GM23338 (cell line): ENCODE measurements at regions not wholly inside any gene's neighbourhood (a gene's known extent, or its start where the extent isn't known, plus 50 kb on each side); places are given as distances from the start of the nearest gene placed in this dataset.

Experiments
- ATAC-seq: fragments of 200-7000 bp; cut with Tn5 transposase; 3 replicates; pipeline ENCODE4 v1.9.1; 2020
- DNase-seq: peaks from one replicate; pipeline ENCODE4 v3.0.0-alpha.2; 2015; ENCODE audit warnings: low spot score
- H2AFZ ChIP-seq: fragments of 200-600 bp; sonication (generic); 2 replicates; pipeline ENCODE4 v1.8.0; 2016; ENCODE audit warnings: antibody characterized with exemption, mild to moderate bottlenecking, moderate library complexity
- H3F3A ChIP-seq: fragments of 200-600 bp; sonication (generic); replicated peaks from 2 replicates; pipeline ENCODE4 v1.8.0; 2017; ENCODE audit warnings: antibody characterized with exemption, mixed run types, low read depth
- H3K27ac ChIP-seq: fragments of 200-600 bp; sonication (generic); 2 replicates; pipeline ENCODE4 v1.6.1; 2016; ENCODE audit warnings: low read depth
- H3K27me3 ChIP-seq: fragments of 200-600 bp; sonication (generic); 2 replicates; pipeline ENCODE4 v1.8.0; 2016; ENCODE audit warnings: mild to moderate bottlenecking, mixed run types, moderate library complexity; ENCODE audit not compliant: insufficient read depth
- H3K36me3 ChIP-seq: fragments of 200-600 bp; sonication (generic); 2 replicates; pipeline ENCODE4 v1.8.0; 2016; ENCODE audit warnings: mild to moderate bottlenecking; ENCODE audit not compliant: insufficient read depth
- H3K4me1 ChIP-seq: fragments of 200-600 bp; sonication (generic); 2 replicates; pipeline ENCODE4 v1.8.0; 2016; ENCODE audit warnings: mild to moderate bottlenecking, moderate library complexity; ENCODE audit not compliant: insufficient read depth
- H3K4me2 ChIP-seq: fragments of 200-600 bp; sonication (generic); 2 replicates; pipeline ENCODE4 v1.7.1; 2017; ENCODE audit warnings: mixed run types
- H3K4me3 ChIP-seq: fragments of 200-600 bp; sonication (generic); 2 replicates; pipeline ENCODE4 v1.6.1; 2016; ENCODE audit warnings: mixed run types
- H3K79me2 ChIP-seq: fragments of 200-600 bp; sonication (generic); replicated peaks from 2 replicates; pipeline ENCODE4 v1.8.0; 2017; ENCODE audit warnings: mild to moderate bottlenecking; ENCODE audit not compliant: insufficient read depth
- H3K9me2 ChIP-seq: fragments of 200-600 bp; sonication (generic); 2 replicates; pipeline ENCODE4 v1.8.0; 2017; ENCODE audit not compliant: insufficient read depth
- H4K20me1 ChIP-seq: fragments of 200-600 bp; sonication (generic); replicated peaks from 2 replicates; pipeline ENCODE4 v1.8.0; 2017; ENCODE audit warnings: mild to moderate bottlenecking; ENCODE audit not compliant: insufficient read depth
- H3K27ac Mint-ChIP-seq: 2 replicates; pipeline ENCODE4 v1.8.0; 2020; ENCODE audit warnings: inconsistent platforms, mild to moderate bottlenecking, moderate library complexity, mixed read lengths
- H3K27me3 Mint-ChIP-seq: 3 replicates; pipeline ENCODE4 v1.8.0; 2022; ENCODE audit warnings: low read depth, mild to moderate bottlenecking, moderate library complexity, mixed read lengths, inconsistent platforms; ENCODE audit not compliant: insufficient read depth, poor library complexity
- H3K36me3 Mint-ChIP-seq: 3 replicates; pipeline ENCODE4 v1.8.0; 2021; ENCODE audit warnings: low read depth, mild to moderate bottlenecking, inconsistent platforms, moderate library complexity, mixed read lengths
- H3K4me1 Mint-ChIP-seq: 3 replicates; pipeline ENCODE4 v1.8.0; 2020; ENCODE audit warnings: mild to moderate bottlenecking, inconsistent platforms, mixed read lengths
- H3K4me3 Mint-ChIP-seq: 3 replicates; pipeline ENCODE4 v1.8.0; 2021; ENCODE audit warnings: moderate library complexity, mild to moderate bottlenecking, inconsistent platforms, mixed read lengths
- H3K9me3 Mint-ChIP-seq: 3 replicates; pipeline ENCODE4 v1.8.0; 2020; ENCODE audit warnings: moderate library complexity, mild to moderate bottlenecking, inconsistent platforms, mixed read lengths
- CREB1 ChIP-seq: fragments of 250-450 bp; sonication (Bioruptor Pico); IDR thresholded peaks from 2 replicates; pipeline ENCODE4 v1.5.0; 2020; ENCODE audit warnings: low read depth, mild to moderate bottlenecking, moderate library complexity
- EZH2 ChIP-seq: fragments of 200-600 bp; sonication (generic); IDR thresholded peaks from one replicate; pipeline ENCODE4 v1.8.0; 2017; ENCODE audit warnings: antibody characterized with exemption, mild to moderate bottlenecking, low read depth; ENCODE audit not compliant: unreplicated experiment
- JUNB ChIP-seq: IDR thresholded peaks from one replicate; pipeline ENCODE4 v1.6.1; 2016; ENCODE audit warnings: antibody characterized with exemption; ENCODE audit not compliant: unreplicated experiment
- NANOG ChIP-seq: IDR thresholded peaks from 2 replicates; pipeline ENCODE4 v1.6.1; 2016; ENCODE audit warnings: antibody characterized with exemption, borderline replicate concordance
- POLR2AphosphoS5 ChIP-seq: IDR thresholded peaks from 2 replicates; pipeline ENCODE4 v1.6.1; 2016; ENCODE audit warnings: antibody characterized with exemption, low read depth
- STAT1 ChIP-seq: IDR thresholded peaks from one replicate; pipeline ENCODE4 v1.6.1; 2016; ENCODE audit warnings: antibody characterized with exemption; ENCODE audit not compliant: unreplicated experiment
- ZNF114 ChIP-seq: fragments of 250-450 bp; sonication (Bioruptor Pico); IDR thresholded peaks from 2 replicates; pipeline ENCODE4 v1.5.0; 2020; ENCODE audit warnings: mild to moderate bottlenecking, moderate library complexity
- ZNF331 ChIP-seq: fragments of 250-450 bp; sonication (Bioruptor Pico); IDR thresholded peaks from 2 replicates; pipeline ENCODE4 v1.5.0; 2020; ENCODE audit warnings: low read depth, mild to moderate bottlenecking, moderate library complexity
- TF ChIP-seq, protein P1 (sequence below), 2 experiments: fragments of 200-600 bp in 1 of 2; sonication (generic) in 1 of 2; conservative IDR thresholded peaks; 2 replicates each; pipeline versions ENCODE4 v1.5.1 to v1.6.1; 2016 to 2017; ENCODE audit warnings: antibody characterized with exemption in 2 of 2, low read depth in 2 of 2, mild to moderate bottlenecking in 2 of 2, moderate library complexity in 1 of 2
- TF ChIP-seq, protein P2 (sequence below): IDR thresholded peaks from one replicate; pipeline ENCODE4 v1.6.1; 2018; ENCODE audit warnings: antibody characterized with exemption; ENCODE audit not compliant: unreplicated experiment
- TF ChIP-seq, protein P3 (sequence below): fragments of 250-450 bp; sonication (Bioruptor Pico); IDR thresholded peaks from 2 replicates; pipeline ENCODE4 v1.5.0; 2020; ENCODE audit warnings: mild to moderate bottlenecking, moderate library complexity
- TF ChIP-seq, protein P4 (sequence below): IDR thresholded peaks from 2 replicates; pipeline ENCODE4 v1.6.1; 2016; ENCODE audit warnings: antibody characterized with exemption

DNA sequence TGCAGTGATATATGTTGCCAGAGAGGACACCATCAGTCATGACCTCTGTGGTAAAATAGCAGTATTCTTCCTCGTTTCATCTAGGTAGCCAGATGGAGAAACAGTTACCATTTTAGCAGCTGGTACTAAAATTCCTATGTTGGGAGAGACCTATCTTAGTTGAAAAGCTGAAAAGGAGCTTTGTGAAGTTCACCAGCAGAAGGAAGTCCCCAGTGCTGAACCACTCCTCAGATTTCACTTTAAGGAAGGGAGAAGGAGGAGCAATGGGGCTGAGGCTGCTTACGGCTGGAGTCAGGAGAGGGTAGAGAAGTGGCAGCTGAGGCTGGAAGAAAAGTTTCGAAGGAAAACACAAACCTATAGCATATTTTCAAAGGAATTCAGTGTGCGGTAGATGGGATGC lies 103.7 kb downstream of the ATXN3L start:
- no peaks in the 10 kb centered on the region for H3K79me2 ChIP-seq
- Mint-ChIP-seq H3K4me1 (peaks cover 20% of the 10 kb centered on the region), H3K27me3 (peaks cover 10% of the 10 kb centered on the region), H3K4me3 (no peak overlapping the region), H3K27ac (no peak overlapping the region), H3K36me3 (no peaks in the 10 kb centered on the region), H3K9me3 (no peaks in the 10 kb centered on the region)
- no peaks in the 10 kb centered on the region for H3F3A ChIP-seq
- no peak overlapping the region for H3K27ac ChIP-seq
- TF ChIP-seq, protein P1, sequence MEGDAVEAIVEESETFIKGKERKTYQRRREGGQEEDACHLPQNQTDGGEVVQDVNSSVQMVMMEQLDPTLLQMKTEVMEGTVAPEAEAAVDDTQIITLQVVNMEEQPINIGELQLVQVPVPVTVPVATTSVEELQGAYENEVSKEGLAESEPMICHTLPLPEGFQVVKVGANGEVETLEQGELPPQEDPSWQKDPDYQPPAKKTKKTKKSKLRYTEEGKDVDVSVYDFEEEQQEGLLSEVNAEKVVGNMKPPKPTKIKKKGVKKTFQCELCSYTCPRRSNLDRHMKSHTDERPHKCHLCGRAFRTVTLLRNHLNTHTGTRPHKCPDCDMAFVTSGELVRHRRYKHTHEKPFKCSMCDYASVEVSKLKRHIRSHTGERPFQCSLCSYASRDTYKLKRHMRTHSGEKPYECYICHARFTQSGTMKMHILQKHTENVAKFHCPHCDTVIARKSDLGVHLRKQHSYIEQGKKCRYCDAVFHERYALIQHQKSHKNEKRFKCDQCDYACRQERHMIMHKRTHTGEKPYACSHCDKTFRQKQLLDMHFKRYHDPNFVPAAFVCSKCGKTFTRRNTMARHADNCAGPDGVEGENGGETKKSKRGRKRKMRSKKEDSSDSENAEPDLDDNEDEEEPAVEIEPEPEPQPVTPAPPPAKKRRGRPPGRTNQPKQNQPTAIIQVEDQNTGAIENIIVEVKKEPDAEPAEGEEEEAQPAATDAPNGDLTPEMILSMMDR (conservative IDR thresholded peaks at IDR 0.05; ENCODE audit: low read depth in 2 of 2): no peak
- TF ChIP-seq, protein P2, sequence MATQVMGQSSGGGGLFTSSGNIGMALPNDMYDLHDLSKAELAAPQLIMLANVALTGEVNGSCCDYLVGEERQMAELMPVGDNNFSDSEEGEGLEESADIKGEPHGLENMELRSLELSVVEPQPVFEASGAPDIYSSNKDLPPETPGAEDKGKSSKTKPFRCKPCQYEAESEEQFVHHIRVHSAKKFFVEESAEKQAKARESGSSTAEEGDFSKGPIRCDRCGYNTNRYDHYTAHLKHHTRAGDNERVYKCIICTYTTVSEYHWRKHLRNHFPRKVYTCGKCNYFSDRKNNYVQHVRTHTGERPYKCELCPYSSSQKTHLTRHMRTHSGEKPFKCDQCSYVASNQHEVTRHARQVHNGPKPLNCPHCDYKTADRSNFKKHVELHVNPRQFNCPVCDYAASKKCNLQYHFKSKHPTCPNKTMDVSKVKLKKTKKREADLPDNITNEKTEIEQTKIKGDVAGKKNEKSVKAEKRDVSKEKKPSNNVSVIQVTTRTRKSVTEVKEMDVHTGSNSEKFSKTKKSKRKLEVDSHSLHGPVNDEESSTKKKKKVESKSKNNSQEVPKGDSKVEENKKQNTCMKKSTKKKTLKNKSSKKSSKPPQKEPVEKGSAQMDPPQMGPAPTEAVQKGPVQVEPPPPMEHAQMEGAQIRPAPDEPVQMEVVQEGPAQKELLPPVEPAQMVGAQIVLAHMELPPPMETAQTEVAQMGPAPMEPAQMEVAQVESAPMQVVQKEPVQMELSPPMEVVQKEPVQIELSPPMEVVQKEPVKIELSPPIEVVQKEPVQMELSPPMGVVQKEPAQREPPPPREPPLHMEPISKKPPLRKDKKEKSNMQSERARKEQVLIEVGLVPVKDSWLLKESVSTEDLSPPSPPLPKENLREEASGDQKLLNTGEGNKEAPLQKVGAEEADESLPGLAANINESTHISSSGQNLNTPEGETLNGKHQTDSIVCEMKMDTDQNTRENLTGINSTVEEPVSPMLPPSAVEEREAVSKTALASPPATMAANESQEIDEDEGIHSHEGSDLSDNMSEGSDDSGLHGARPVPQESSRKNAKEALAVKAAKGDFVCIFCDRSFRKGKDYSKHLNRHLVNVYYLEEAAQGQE: no peak
- TF ChIP-seq ZNF114 (CRISPR knock-in tag) (no peak), NANOG (no peak), CREB1 (no peak), EZH2 (no peak), STAT1 (no peak), POLR2AphosphoS5 (no peak), ZNF331 (CRISPR knock-in tag) (no peak), JUNB (no peak)
- TF ChIP-seq, protein P3, sequence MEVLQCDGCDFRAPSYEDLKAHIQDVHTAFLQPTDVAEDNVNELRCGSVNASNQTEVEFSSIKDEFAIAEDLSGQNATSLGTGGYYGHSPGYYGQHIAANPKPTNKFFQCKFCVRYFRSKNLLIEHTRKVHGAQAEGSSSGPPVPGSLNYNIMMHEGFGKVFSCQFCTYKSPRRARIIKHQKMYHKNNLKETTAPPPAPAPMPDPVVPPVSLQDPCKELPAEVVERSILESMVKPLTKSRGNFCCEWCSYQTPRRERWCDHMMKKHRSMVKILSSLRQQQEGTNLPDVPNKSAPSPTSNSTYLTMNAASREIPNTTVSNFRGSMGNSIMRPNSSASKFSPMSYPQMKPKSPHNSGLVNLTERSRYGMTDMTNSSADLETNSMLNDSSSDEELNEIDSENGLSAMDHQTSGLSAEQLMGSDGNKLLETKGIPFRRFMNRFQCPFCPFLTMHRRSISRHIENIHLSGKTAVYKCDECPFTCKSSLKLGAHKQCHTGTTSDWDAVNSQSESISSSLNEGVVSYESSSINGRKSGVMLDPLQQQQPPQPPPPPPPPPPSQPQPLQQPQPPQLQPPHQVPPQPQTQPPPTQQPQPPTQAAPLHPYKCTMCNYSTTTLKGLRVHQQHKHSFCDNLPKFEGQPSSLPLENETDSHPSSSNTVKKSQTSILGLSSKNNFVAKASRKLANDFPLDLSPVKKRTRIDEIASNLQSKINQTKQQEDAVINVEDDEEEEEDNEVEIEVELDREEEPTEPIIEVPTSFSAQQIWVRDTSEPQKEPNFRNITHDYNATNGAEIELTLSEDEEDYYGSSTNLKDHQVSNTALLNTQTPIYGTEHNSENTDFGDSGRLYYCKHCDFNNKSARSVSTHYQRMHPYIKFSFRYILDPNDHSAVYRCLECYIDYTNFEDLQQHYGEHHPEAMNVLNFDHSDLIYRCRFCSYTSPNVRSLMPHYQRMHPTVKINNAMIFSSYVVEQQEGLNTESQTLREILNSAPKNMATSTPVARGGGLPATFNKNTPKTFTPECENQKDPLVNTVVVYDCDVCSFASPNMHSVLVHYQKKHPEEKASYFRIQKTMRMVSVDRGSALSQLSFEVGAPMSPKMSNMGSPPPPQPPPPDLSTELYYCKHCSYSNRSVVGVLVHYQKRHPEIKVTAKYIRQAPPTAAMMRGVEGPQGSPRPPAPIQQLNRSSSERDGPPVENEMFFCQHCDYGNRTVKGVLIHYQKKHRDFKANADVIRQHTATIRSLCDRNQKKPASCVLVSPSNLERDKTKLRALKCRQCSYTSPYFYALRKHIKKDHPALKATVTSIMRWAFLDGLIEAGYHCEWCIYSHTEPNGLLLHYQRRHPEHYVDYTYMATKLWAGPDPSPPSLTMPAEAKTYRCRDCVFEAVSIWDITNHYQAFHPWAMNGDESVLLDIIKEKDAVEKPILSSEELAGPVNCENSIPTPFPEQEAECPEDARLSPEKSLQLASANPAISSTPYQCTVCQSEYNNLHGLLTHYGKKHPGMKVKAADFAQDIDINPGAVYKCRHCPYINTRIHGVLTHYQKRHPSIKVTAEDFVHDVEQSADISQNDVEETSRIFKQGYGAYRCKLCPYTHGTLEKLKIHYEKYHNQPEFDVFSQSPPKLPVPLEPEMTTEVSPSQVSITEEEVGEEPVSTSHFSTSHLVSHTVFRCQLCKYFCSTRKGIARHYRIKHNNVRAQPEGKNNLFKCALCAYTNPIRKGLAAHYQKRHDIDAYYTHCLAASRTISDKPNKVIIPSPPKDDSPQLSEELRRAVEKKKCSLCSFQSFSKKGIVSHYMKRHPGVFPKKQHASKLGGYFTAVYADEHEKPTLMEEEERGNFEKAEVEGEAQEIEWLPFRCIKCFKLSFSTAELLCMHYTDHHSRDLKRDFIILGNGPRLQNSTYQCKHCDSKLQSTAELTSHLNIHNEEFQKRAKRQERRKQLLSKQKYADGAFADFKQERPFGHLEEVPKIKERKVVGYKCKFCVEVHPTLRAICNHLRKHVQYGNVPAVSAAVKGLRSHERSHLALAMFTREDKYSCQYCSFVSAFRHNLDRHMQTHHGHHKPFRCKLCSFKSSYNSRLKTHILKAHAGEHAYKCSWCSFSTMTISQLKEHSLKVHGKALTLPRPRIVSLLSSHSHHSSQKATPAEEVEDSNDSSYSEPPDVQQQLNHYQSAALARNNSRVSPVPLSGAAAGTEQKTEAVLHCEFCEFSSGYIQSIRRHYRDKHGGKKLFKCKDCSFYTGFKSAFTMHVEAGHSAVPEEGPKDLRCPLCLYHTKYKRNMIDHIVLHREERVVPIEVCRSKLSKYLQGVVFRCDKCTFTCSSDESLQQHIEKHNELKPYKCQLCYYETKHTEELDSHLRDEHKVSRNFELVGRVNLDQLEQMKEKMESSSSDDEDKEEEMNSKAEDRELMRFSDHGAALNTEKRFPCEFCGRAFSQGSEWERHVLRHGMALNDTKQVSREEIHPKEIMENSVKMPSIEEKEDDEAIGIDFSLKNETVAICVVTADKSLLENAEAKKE (CRISPR knock-in tag): no peak
- TF ChIP-seq, protein P4, sequence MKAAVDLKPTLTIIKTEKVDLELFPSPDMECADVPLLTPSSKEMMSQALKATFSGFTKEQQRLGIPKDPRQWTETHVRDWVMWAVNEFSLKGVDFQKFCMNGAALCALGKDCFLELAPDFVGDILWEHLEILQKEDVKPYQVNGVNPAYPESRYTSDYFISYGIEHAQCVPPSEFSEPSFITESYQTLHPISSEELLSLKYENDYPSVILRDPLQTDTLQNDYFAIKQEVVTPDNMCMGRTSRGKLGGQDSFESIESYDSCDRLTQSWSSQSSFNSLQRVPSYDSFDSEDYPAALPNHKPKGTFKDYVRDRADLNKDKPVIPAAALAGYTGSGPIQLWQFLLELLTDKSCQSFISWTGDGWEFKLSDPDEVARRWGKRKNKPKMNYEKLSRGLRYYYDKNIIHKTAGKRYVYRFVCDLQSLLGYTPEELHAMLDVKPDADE: no peak
- no peak for DNase-seq
- no peak for ATAC-seq
- H3K4me1 ChIP-seq: peaks cover 12% of the 10 kb centered on the region
- no peaks in the 10 kb centered on the region for H4K20me1 ChIP-seq
- H3K4me3 ChIP-seq: no peak overlapping the region
- no peak overlapping the region for H3K4me2 ChIP-seq
- H2AFZ ChIP-seq: no peak overlapping the region
- no peaks in the 10 kb centered on the region for H3K9me2 ChIP-seq
- no peaks in the 10 kb centered on the region for H3K27me3 ChIP-seq
- H3K36me3 ChIP-seq: no peaks in the 10 kb centered on the region
